ENCODE measurements at regions not wholly inside any gene's neighbourhood (a gene's known extent, or its start where the extent isn't known, plus 50 kb on each side); places are given as distances from the start of the nearest gene placed in this dataset.

GRCh38 chr4:104404361-104404760, 90.3 kb downstream of the CXXC4 start:
- Histone ChIP-seq H4K20me1 (ENCODE audit: insufficient read depth) (no peaks in the 10 kb centered on the region), H2AFZ (ENCODE audit: low read depth, low read length, poor library complexity, severe bottlenecking) (no peak overlapping the region), H3K9me2 (ENCODE audit: insufficient read depth) (no peaks in the 10 kb centered on the region), H3K9me3 (ENCODE audit: control insufficient read depth in 1 of 2, insufficient read depth in 1 of 2, low read depth in 1 of 2, low read length in 2 of 2) (no peaks in the 10 kb centered on the region), H3K27ac (ENCODE audit: low read depth, low read length) (no peak overlapping the region), H3K36me3 (ENCODE audit: control insufficient read depth in 1 of 2, insufficient read depth in 2 of 2, low read length in 2 of 2) (no peaks in the 10 kb centered on the region), H3K4me2 (ENCODE audit: low read length) (no peak overlapping the region), H3K4me1 (ENCODE audit: control insufficient read depth in 1 of 2, insufficient read depth in 2 of 2, low read length in 2 of 2) (no peaks in the 10 kb centered on the region), H3K79me2 (ENCODE audit: insufficient read depth, low read length) (no peaks in the 10 kb centered on the region), H3K27me3 (ENCODE audit: insufficient read depth, low read length) (no peaks in the 10 kb centered on the region), H3K9ac (ENCODE audit: low read length) (no peak overlapping the region), H3K4me3 (replicated peaks in 1 of 2; ENCODE audit: low read depth in 1 of 2, low read length in 2 of 2) (no peak overlapping the region)
- CTCF ChIA-PET = no interaction called here
- no TSS peak for BruUV-seq (replicated peaks)
- TF ChIP-seq MAX (IDR thresholded peaks at IDR 0.05) (no peak), RAD21 (IDR thresholded peaks at IDR 0.05; ENCODE audit: low read depth) (no peak), REST (IDR thresholded peaks at IDR 0.05; ENCODE audit: low read depth) (no peak), POLR2AphosphoS5 (IDR thresholded peaks at IDR 0.05; ENCODE audit: low read depth, low read length) (no peak), ATF3 (IDR thresholded peaks at IDR 0.05) (no peak), SP1 (IDR thresholded peaks at IDR 0.05; ENCODE audit: low read depth) (no peak), SIN3A (IDR thresholded peaks at IDR 0.05; ENCODE audit: low read depth) (no peak), EGR1 (IDR thresholded peaks at IDR 0.05; ENCODE audit: low read depth) (no peak), EZH2phosphoT487 (IDR thresholded peaks at IDR 0.05; ENCODE audit: borderline replicate concordance) (no peak), ZBTB33 (IDR thresholded peaks at IDR 0.05; ENCODE audit: extremely low read depth, insufficient replicate concordance, low read length) (no peak), ZNF274 (IDR thresholded peaks at IDR 0.05; ENCODE audit: low read depth, low read length) (no peak), POLR2A (IDR thresholded peaks at IDR 0.05; ENCODE audit: borderline replicate concordance, extremely low read depth, insufficient read depth, insufficient read length) (no peak), ZFX (IDR thresholded peaks at IDR 0.05) (no peak), CEBPB (IDR thresholded peaks at IDR 0.05; ENCODE audit: low read depth) (no peak), TCF7L2 (IDR thresholded peaks at IDR 0.05; ENCODE audit: borderline replicate concordance, extremely low read depth, insufficient read depth, insufficient read length) (no peak), CTCF (IDR thresholded peaks at IDR 0.05 in 2 of 3, conservative IDR thresholded peaks at IDR 0.05 in 1 of 3; ENCODE audit: borderline replicate concordance in 1 of 3, insufficient read depth in 1 of 3, low read depth in 2 of 3, low read length in 2 of 3) (no peak), CBX3 (IDR thresholded peaks at IDR 0.05; ENCODE audit: low read depth) (no peak), FOSL1 (IDR thresholded peaks at IDR 0.05; ENCODE audit: low read depth) (no peak), ELF1 (IDR thresholded peaks at IDR 0.05; ENCODE audit: borderline replicate concordance, low read depth) (no peak)
- intact Hi-C loops (cut with micrococcal nuclease) = no loop called here
- RAD21 ChIA-PET (ENCODE audit: low non-redundant PET in 1 of 2, low total read pairs in 2 of 2, uncharacterized antibody in 2 of 2, unreplicated experiment in 2 of 2) = no interaction called here
- DNase-seq (ENCODE audit: low read depth, low spot score) (no peak), ATAC-seq (no peak)
- POLR2A ChIA-PET = no interaction called here
